Stimulated activated naive CD8-positive, alpha-beta T cell treated with anti-CD3 and anti-CD28 coated beads, Interleukin-15, amount 100 ng/mL, for 72 hours (primary cell): ENCODE measurements at regions not wholly inside any gene's neighbourhood (a gene's known extent, or its start where the extent isn't known, plus 50 kb on each side); places are given as distances from the start of the nearest gene placed in this dataset.
"Not testable (repeated sequence)": the region's sequence is repeated elsewhere in the genome, so short reads cannot be mapped to it uniquely, and the experiment has no call there.

Experiments
- ATAC-seq: fragments of 150-1000 bp; cut with Tn5 transposase; 2 replicates; pipeline ENCODE4 v1.10.0; 2021; ENCODE audit warnings: mild to moderate bottlenecking, moderate library complexity
- DNase-seq, 2 donors: peaks; one replicate each; pipeline ENCODE4 v3.0.0; 2021 to 2022
- H3K27ac Mint-ChIP-seq, 2 donors: one replicate each; pipeline ENCODE4 v1.8.0; 2022; ENCODE audit warnings: mild to moderate bottlenecking in 2 of 2, mixed read lengths in 2 of 2, moderate library complexity in 2 of 2
- H3K27me3 Mint-ChIP-seq: one replicate; pipeline ENCODE4 v1.8.0; 2022; ENCODE audit warnings: mixed read lengths
- H3K4me1 Mint-ChIP-seq: one replicate; pipeline ENCODE4 v1.8.0; 2022; ENCODE audit warnings: mild to moderate bottlenecking, mixed read lengths
- H3K4me3 Mint-ChIP-seq, 2 donors: one replicate each; pipeline ENCODE4 v1.8.0; 2022; ENCODE audit warnings: mild to moderate bottlenecking in 2 of 2, mixed read lengths in 2 of 2, moderate library complexity in 1 of 2
- H3K9me3 Mint-ChIP-seq, 2 donors: one replicate each; pipeline ENCODE4 v1.8.0; 2022; ENCODE audit warnings: mixed read lengths in 2 of 2

DNA sequence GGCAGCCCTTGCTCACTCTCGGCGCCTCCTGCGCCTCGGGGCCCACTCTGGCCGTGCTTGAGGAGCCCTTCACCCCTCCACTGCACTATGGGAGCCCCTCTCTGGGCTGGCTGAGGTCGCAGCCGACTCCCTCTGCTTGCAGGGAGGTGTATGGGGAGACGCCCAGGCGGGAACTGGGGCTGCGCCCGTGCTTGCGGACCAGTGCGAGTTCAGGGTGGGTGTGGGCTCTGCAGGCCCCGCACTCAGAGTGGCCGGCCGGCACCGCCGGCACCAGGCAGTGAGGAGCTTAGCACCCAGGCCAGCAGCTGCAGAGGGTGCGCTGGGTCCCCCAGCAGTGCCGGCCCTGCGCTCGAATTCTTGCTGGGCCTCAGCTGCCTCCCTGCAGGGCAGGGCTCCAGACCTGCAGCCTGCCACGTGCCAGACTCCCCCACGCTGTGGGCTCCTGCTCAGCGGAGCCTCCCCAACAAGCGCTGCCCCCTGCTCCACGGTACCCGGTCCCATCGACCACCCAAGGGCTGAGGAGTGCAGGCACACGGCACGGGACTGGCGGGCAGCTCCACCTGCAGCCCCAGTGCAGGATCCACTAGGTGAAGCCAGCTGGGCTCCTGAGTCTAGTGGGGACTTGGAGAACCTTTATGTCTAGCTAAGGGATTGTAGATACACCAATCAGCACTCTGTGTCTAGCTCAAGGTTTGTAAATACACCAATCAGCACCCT lies 54.0 kb upstream of the WWC2 start:
- H3K4me1 Mint-ChIP-seq, DNase-seq, H3K27ac Mint-ChIP-seq, ATAC-seq, H3K9me3 Mint-ChIP-seq, H3K4me3 Mint-ChIP-seq: not testable (repeated sequence)
- H3K27me3 Mint-ChIP-seq = peaks cover 11% of the 10 kb centered on the region

- Mint-ChIP-seq H3K27me3 (peaks cover 12% of the 10 kb centered on the region), H3K9me3 (no peaks in the 10 kb centered on the region), H3K27ac (no peak overlapping the region), H3K4me3 (no peak overlapping the region), H3K4me1 (no peaks in the 10 kb centered on the region)
- ATAC-seq = no peak
- DNase-seq = no peak
Measured at GRCh38 chr4:183038436-183038835, 60.6 kb upstream of the WWC2 start.

- no peak overlapping the region for H3K27ac Mint-ChIP-seq
- H3K4me1 Mint-ChIP-seq = no peaks in the 10 kb centered on the region
- no peaks in the 10 kb centered on the region for H3K9me3 Mint-ChIP-seq
- ATAC-seq (no peak), DNase-seq (no peak)
- no peak overlapping the region for H3K4me3 Mint-ChIP-seq
- H3K27me3 Mint-ChIP-seq = peaks cover 12% of the 10 kb centered on the region
Measured at GRCh38 chr4:183035726-183036415, 63.2 kb upstream of the WWC2 start.

- Mint-ChIP-seq H3K27me3 (peaks cover 12% of the 10 kb centered on the region), H3K4me1 (no peaks in the 10 kb centered on the region), H3K4me3 (no peak overlapping the region), H3K27ac (no peak overlapping the region), H3K9me3 (no peaks in the 10 kb centered on the region)
- no peak for ATAC-seq
- DNase-seq = no peak
Measured at GRCh38 chr4:183035256-183035655, 63.8 kb upstream of the WWC2 start.

DNA sequence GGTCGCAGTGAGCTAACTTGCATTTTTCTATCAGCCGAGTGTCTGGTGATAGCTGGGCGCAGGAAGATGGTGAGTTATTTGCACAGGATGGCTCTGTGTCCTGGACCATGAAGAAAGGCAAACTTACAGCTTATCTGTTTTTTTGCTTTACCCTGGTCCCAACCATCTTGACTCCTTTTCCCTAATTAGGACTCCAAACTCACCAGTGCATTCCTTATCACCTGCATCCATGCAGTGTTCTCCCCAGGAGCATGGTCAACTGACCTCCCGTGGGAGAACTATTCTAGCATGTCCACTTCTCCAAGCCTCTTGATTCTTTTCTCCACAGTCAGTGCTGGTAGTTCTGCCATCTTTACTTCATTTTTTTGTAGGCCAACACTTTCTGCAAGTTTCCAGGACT lies 68.2 kb upstream of the WWC2 start:
- Mint-ChIP-seq H3K4me1 (no peaks in the 10 kb centered on the region), H3K27ac (no peak overlapping the region), H3K27me3 (no peaks in the 10 kb centered on the region), H3K4me3 (no peak overlapping the region), H3K9me3 (no peaks in the 10 kb centered on the region)
- ATAC-seq (no peak), DNase-seq (no peak)

GRCh38 chr4:183030309-183030708 lies 68.7 kb upstream of the WWC2 start:
- ATAC-seq = no peak
- H3K27me3 Mint-ChIP-seq = no peaks in the 10 kb centered on the region

DNA sequence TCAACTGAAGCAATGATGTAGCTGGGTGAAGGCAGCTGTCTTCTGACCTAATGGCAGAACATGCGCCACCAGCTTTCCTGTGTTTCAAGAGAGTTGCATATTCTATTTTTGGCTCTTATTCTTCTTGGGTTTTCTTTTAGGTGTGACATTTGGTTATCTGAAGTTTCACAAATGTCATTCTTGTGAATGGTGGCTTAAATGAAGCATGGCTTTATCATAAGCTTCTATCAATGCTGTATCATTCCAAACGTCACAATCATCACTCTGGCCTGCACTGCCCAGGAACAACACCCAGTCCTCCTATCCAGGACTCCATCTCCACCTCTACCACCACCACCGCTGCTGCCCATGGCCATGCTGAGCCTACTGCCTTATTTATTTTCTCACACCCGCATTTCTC lies 69.7 kb upstream of the WWC2 start:
- no peaks in the 10 kb centered on the region for H3K4me1 Mint-ChIP-seq
- no peaks in the 10 kb centered on the region for H3K9me3 Mint-ChIP-seq
- no peaks in the 10 kb centered on the region for H3K27me3 Mint-ChIP-seq
- ATAC-seq = peak; percentile 12
- no peak overlapping the region for H3K27ac Mint-ChIP-seq
- DNase-seq = no peak
- H3K4me3 Mint-ChIP-seq = no peak overlapping the region

More at GRCh38 chr4:183030309-183030708, 68.7 kb upstream of the WWC2 start:
- H3K27ac Mint-ChIP-seq = no peak overlapping the region
- no peaks in the 10 kb centered on the region for H3K4me1 Mint-ChIP-seq
- no peak for DNase-seq
- no peaks in the 10 kb centered on the region for H3K9me3 Mint-ChIP-seq
- no peak overlapping the region for H3K4me3 Mint-ChIP-seq

GRCh38 chr4:183026701-183027100 lies 72.4 kb upstream of the WWC2 start:
- no peak for ATAC-seq
- no peaks in the 10 kb centered on the region for H3K9me3 Mint-ChIP-seq
- no peaks in the 10 kb centered on the region for H3K4me1 Mint-ChIP-seq

GRCh38 chr4:183022617-183023016 lies 76.4 kb upstream of the WWC2 start:
- Mint-ChIP-seq H3K9me3 (no peaks in the 10 kb centered on the region), H3K4me3 (no peak overlapping the region), H3K4me1 (no peaks in the 10 kb centered on the region), H3K27me3 (no peaks in the 10 kb centered on the region), H3K27ac (no peak overlapping the region)
- ATAC-seq (no peak), DNase-seq (no peak)

More at GRCh38 chr4:183026701-183027100, 72.4 kb upstream of the WWC2 start:
- no peak for DNase-seq
- no peak overlapping the region for H3K27ac Mint-ChIP-seq
- H3K27me3 Mint-ChIP-seq = no peaks in the 10 kb centered on the region
- H3K4me3 Mint-ChIP-seq = no peak overlapping the region

- H3K4me1 Mint-ChIP-seq = no peaks in the 10 kb centered on the region
- H3K27ac Mint-ChIP-seq = no peak overlapping the region
- ATAC-seq (no peak), DNase-seq (no peak)
- H3K9me3 Mint-ChIP-seq = no peaks in the 10 kb centered on the region
- peaks cover 12% of the 10 kb centered on the region for H3K27me3 Mint-ChIP-seq
- no peak overlapping the region for H3K4me3 Mint-ChIP-seq
Measured at GRCh38 chr4:183017962-183018361, 81.1 kb upstream of the WWC2 start.

DNA sequence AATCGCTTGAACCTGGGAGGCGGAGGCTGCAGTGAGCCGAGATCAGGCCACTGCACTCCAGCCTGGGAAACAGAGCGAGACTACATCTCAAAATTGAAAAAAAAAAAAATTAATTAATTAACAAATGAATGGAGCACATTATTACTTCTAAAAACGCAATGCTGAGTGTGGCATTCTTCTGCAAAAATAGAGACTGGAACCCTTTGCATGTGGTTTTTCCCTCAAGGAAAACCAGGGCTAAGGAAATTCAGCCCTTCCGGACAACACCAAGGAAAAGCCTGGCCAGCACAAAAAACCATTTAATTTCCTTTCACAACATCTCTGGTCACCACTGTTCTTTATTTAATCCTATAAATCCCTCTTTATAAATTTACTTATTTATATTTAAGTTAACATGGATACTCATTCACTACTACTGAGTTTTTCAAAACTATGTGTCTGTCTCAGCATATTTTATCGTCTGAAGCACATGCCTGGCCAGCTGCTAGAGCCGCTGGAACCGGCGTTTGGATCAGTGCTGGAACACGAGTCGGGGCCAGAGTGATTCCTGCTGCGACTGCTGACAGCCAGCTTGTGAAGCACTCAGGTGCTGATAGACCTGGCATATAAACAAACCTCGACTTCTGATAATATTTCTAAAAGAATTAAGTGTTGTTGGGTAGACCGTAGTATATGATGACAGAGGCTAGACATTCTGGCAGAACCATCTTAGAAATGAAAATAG lies 84.5 kb upstream of the WWC2 start:
- H3K4me3 Mint-ChIP-seq = no peak overlapping the region
- no peaks in the 10 kb centered on the region for H3K9me3 Mint-ChIP-seq
- peaks cover 36% of the 10 kb centered on the region for H3K27me3 Mint-ChIP-seq
- DNase-seq = no peak
- H3K27ac Mint-ChIP-seq = no peak overlapping the region
- no peaks in the 10 kb centered on the region for H3K4me1 Mint-ChIP-seq
- ATAC-seq = no peak

GRCh38 chr4:183013730-183014002 lies 85.4 kb upstream of the WWC2 start:
- no peaks in the 10 kb centered on the region for H3K4me1 Mint-ChIP-seq
- ATAC-seq (no peak), DNase-seq (no peak)
- peaks cover 45% of the 10 kb centered on the region for H3K27me3 Mint-ChIP-seq
- no peak overlapping the region for H3K4me3 Mint-ChIP-seq
- no peaks in the 10 kb centered on the region for H3K9me3 Mint-ChIP-seq
- no peak overlapping the region for H3K27ac Mint-ChIP-seq

- ATAC-seq = no peak
- DNase-seq = no peak
- H3K9me3 Mint-ChIP-seq = no peaks in the 10 kb centered on the region
- peaks cover 50% of the 10 kb centered on the region for H3K27me3 Mint-ChIP-seq
- H3K4me1 Mint-ChIP-seq = no peaks in the 10 kb centered on the region
- no peak overlapping the region for H3K27ac Mint-ChIP-seq
- H3K4me3 Mint-ChIP-seq = no peak overlapping the region
Measured at GRCh38 chr4:183012879-183013729, 86.0 kb upstream of the WWC2 start.

GRCh38 chr4:183011213-183011907 lies 87.7 kb upstream of the WWC2 start:
- Mint-ChIP-seq H3K9me3 (no peaks in the 10 kb centered on the region), H3K27me3 (peaks cover 50% of the 10 kb centered on the region), H3K27ac (no peak overlapping the region), H3K4me3 (no peak overlapping the region), H3K4me1 (no peaks in the 10 kb centered on the region)
- DNase-seq (no peak), ATAC-seq (no peak)

DNA sequence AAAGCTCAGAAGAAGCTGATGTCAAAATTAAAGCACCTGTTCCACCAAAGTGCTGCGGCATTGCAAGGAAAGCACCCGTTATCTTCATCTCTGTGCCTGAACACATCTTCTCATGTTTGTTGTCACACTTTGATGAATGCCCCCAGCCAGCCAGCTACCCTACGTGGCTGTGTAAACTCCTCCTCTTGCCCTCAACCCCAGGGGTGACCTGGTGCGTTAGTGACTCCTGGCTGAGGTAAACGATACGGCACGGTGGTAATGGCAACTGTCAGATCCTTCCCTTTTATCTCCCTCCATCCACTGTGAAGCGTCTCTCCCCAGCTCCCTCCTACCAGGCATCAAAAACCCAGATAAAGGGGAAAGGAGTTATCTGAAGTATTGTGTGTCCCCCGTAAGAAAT lies 90.6 kb upstream of the WWC2 start:
- peaks cover 4 to 13% of the 10 kb centered on the region in 2 donors for H3K9me3 Mint-ChIP-seq
- DNase-seq (no peak), ATAC-seq (no peak)
- H3K27me3 Mint-ChIP-seq = peaks cover 57% of the 10 kb centered on the region
- no peak overlapping the region for H3K27ac Mint-ChIP-seq
- no peak overlapping the region for H3K4me3 Mint-ChIP-seq
- H3K4me1 Mint-ChIP-seq = no peaks in the 10 kb centered on the region
